Neural cell (in vitro differentiated cells): ENCODE measurements at regions not wholly inside any gene's neighbourhood (a gene's known extent, or its start where the extent isn't known, plus 50 kb on each side); places are given as distances from the start of the nearest gene placed in this dataset.
A peak's percentile ranks its signal among the peaks of the same experiment; 100 is the strongest.

Experiments
- CTCF ChIP-seq: fragments of 450-650 bp; IDR thresholded peaks from 2 replicates; pipeline ENCODE4 v1.5.1; 2014; ENCODE audit warnings: antibody characterized with exemption, mild to moderate bottlenecking, moderate library complexity; ENCODE audit not compliant: poor library complexity, severe bottlenecking
- EP300 ChIP-seq: fragments of 450-650 bp; conservative IDR thresholded peaks from 2 replicates; pipeline ENCODE4 v1.6.1; 2014; ENCODE audit warnings: antibody characterized with exemption, mild to moderate bottlenecking, moderate library complexity; ENCODE audit not compliant: poor library complexity, severe bottlenecking
- EZH2 ChIP-seq: fragments of 200-600, 300-800 bp; shearing (Covaris generic), sonication (generic); IDR thresholded peaks from 2 replicates; pipeline ENCODE4 v1.6.1; 2014; ENCODE audit warnings: antibody characterized with exemption, low read length, borderline replicate concordance, mild to moderate bottlenecking; ENCODE audit not compliant: insufficient read depth, poor library complexity, severe bottlenecking
- SMC3 ChIP-seq: fragments of 450-650 bp; conservative IDR thresholded peaks from 2 replicates; pipeline ENCODE4 v1.6.1; 2014; ENCODE audit warnings: antibody characterized with exemption, mild to moderate bottlenecking, moderate library complexity; ENCODE audit not compliant: poor library complexity

GRCh38 chr6:30411515-30412207, 66.7 kb downstream of the RPP21 start:
- TF ChIP-seq EP300, result no peak
- no peak for TF ChIP-seq EZH2
- TF ChIP-seq SMC3, result peak; percentile 37
- peak; percentile 59 for TF ChIP-seq CTCF
